Activated CD8-positive, alpha-beta memory T cell treated with anti-CD3 and anti-CD28 coated beads for 48 hours (primary cell): ENCODE measurements at regions not wholly inside any gene's neighbourhood (a gene's known extent, or its start where the extent isn't known, plus 50 kb on each side); places are given as distances from the start of the nearest gene placed in this dataset.

Experiments used
- DNase-seq, 3 experiments: peaks; one replicate each; pipeline ENCODE4 v3.0.0-alpha.2; 2020; ENCODE audit warnings: low read depth in 2 of 3, low spot score in 2 of 3

DNA sequence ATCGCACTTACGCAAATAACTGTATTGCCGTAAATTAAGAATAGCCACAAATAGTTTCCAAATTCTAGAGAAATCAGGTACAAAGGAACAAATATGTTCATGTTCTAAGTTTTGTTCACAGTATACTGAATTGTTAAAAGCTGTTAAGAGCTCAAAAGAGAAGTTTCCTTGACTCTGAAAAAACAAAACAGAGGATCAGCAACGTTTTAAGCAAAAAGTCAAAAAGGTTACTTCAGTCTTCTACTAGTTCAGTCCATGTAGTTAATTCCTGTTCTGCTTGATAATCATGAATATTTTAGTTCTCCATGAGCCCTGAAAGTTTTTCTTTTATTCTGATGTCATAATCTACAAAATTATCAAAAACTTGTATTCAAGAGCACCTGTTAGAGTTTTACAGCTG is 128.6 kb upstream of the MAST4 start:
- DNase-seq: no peak

DNA sequence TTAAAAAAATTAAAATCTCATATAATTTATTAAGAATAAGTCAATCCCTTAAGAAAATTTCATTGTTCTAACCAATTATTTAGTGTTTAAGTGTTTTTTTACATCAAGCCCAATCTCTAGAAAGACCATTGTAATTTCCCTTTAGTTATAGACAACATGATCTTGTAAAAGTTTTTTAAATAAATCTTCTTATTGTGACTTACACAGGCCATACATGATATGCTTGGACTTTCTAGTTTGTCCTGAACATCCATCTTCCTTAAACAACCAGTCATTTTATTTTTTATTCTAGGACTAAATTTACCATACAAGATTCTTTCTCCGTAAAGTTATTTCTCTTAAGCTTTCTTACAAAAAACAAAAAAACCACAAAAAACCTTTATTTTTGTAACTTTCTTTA is 126.5 kb upstream of the MAST4 start:
- DNase-seq: no peak

DNA sequence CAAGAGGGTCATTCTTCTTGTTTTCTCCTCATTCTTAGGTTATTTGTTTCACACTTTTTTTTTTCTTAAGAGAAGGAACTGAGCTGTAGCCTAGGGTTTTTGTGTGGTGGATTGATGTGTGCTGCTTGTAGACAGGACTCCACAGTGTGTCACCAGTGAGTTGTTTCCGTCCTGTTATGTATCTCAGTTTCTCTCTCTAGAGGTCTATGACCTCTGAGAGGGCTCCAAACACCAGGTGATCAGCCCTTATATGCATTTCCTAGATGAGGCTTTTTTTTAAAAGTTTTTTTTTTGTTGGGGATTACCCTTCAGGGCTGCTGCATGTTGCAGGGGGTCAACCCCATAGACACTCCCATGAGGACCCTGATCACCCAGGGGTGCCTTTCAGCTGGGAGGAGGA is 124.2 kb upstream of the MAST4 start:
- DNase-seq: no peak

DNA sequence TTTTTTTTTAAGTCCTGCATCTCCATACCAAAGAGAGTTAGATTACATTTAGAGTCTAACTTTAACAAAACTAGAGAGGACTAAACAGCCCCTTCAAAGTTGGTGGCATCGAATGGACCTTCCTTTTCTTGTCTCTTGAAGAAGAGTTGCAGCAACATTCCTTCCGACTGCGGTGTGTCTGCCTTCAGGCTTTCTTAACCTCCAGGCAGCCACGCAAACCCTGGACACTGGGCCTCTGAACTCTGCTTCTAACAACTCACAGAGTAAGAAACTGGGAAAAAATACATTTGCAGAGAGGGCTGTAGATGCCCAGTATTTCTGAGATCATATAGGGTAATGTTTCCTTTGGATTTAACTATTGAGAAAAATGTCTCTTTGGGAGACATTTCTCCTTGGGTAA is 120.5 kb upstream of the MAST4 start:
- no peak for DNase-seq

DNA sequence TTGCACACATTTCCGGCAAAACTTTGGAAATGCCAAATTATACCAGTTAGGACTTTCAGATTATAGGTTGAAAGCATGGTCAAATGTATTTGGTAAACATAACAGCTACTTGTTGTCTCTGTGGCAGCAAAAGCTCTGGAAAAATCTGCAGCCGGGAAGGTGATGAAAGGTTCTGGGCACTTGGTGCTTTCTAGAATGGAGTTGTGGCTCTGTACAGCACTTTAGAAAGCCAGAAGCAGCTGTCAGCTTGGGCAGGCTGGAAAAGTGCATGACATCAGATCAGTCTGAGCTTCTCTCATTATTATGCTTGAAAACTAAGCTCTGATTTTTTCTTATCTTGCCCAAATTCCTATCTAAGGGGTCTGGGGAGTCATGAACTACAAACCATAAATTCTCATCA is 118.6 kb upstream of the MAST4 start:
- no peak for DNase-seq

DNA sequence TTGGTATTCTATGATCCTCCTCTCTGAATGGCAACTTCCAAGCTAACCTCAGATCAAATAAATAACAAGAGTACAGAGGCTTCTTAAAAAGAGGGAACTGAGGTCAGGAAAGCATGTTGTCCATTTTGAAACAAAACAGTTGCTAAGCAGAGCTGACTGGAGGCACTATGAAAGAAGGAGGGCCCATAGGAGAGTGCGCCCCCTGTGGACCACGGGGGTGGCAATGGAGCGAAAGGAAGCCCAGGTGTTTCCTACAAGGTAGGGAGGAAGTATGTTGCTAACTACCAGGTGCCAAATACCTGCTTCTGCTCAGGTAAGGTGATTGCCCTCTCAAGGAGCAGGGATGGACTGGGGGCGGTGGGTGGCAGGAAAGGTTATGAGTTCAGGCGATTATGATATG is 101.8 kb upstream of the MAST4 start:
- DNase-seq: no peak

DNA sequence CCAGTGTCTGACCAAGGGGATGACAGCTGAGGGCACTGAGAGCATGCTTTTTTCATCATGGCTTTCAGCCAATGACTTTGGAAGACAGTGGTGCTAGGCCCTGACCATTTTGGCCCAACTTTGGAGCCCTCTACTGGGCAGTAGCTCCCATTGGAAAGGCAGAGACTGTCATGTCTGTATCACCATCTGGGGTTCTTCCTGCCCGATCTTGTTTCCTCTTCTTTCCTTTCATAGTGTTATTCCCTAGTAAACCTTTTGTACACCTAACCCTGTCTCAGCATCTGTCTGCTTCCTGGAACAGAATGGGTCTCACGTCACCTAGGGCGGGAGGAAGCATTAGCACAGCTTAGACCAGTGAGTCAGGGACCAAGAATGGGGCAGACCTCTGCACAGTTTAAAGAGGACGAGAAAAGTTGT is 97.4 kb upstream of the MAST4 start:
- no peak for DNase-seq

DNA sequence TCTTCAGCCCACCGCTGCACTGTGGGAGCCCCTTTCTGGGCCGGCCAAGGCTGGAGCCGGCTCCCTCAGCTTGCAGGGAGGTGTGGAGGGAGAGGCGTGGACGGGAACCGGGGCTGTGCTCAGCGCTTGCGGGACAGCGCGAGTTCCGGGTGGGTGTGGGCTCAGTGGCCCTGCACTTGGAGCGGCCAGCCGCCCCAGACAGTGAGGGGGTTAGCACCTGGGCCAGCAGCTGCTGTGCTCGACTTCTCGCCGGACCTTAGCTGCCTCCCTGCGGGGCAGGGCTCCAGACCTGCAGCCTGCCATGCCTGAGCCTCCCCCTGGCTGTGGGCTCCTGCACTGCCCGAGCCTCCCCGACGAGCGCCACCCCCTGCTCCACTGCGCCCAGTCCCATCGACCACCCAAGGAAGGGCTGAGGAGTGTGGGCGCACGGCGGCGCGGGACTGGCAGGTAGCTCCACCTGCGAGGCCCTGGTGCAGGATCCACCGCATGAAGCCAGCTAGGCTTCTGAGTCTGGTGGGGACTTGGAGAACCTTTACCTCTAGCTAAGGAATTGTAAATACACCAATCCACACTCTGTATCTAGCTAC is 92.9 kb upstream of the MAST4 start:
- no peak for DNase-seq

DNA sequence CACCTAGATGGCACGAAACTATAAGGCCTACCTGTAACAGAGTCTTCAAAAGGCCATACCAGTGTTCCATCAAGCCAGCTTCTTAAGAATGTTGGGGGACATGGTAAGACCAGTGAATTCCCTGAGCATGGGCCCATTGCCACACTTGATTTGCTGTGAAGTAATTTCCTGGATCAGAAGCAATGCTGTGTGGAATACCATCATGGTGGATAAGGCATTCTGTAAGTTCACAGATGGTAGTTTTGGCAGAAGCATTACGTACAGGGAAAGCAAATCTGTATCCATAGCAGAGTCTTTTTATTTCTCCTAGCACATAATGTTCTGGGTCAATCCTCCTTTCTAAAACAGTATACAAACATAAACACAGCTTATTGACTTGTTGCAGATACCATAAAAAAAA is 89.1 kb upstream of the MAST4 start:
- DNase-seq: no peak

DNA sequence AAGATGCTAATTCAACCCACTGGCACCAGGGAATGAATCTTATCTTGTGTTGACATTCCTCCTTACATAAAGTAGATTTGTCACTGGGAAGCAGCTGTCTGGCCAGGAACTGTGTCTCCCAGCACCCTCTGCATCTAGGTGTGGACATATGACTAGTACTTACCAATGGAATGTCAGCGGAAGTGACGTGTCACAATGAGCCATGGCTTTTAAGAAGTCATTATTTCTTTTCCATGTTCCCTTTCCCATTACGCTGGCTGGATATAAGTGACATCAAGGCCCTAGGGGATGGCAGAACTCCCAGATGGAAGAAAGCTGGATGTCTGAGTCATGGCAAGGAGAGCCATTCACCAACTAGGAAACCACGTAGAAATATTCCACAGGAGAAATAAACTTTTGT is 84.7 kb upstream of the MAST4 start:
- no peak for DNase-seq

DNA sequence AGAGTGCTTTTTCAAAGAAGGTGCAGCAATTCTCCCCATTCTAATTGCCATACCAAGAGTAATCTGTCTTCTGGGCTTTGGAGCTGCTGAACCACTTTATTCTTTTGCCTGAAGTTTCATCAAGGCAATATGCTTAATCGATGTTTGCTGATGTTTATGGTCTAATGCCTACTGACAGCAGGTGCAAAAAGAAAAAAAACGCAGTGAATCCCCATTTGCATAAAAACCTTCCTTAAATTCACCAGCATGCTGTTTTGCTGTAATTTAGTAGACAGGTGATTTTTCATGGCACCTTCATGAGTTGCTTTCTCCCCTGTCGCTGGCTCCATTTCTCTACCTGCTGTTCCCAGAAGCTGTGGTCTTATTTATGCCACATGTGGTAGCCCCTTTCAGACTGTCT is 83.1 kb upstream of the MAST4 start:
- no peak for DNase-seq

DNA sequence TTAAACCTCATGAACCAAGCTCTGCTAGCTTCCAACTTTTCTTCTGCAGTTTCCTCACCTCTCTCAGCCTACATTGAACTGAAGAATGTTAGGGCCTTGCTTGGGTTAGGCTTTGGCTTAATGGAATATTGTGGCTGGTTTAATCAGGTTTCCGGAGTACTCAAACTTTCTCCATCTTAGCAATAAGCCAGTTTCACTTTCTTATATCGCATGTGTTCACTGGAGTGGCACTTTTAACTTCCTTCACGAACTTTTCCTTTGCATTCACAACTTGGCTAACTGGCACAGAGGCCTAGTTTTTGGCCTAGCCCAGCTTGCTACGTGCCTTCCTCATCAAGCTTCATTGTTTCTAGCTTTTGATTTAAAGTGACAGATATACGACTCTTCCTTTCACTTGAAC is 81.0 kb upstream of the MAST4 start:
- no peak for DNase-seq

DNA sequence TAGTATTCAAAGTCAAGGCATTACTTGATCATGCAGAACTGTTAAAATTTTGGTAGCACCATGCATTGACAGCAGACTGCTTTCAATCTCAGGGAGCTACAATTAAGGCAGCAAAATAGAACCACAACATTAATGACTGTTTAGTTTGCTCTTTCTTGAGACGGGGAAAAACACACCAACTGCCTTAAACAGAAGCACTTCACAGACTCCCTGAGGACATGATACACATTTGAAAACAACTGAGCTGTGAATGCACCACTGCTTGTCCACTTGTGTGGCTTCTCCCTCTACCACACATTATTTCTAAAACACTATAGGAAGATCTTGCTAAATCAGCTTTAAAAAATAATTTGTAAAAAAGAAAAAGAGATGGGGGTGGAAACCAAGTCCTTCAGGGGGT is 79.6 kb upstream of the MAST4 start:
- DNase-seq: no peak

DNA sequence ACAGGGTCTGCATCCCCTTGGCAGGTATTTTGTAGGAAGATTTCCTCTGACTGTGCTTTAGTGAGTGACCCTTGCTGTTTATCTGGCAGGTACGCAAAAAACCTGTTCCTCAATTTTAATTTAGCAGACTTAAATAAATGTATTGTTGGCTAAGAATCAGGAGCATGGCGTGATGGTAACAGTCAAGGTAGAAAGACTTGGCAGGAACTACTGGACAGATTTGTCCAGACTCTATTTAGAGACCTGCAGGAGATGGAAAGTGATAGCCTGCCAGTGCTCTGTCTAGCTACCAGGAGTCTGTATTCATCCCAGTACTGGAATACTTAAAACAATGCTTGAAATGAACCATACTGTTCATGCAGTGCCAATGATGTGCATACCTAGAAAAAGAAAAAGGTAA is 78.8 kb upstream of the MAST4 start:
- DNase-seq: no peak

DNA sequence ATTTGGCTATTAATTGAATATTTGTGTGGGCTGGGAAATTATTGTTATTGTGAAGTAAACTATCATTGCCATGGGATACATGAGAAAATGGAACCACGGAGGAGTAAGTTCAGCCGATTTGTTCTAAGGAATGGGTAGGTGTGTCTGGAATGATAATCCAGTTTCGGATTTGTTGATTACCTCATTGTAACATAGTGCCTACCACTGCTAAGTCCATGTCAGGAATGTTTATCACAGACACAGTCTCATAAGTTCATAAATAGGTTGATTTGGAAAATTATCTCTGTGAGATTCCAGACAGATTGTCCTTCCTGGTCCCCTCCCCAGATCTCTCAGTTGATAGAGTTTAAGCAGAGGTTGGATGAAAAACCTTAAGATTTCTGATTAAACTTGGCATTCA is 78.1 kb upstream of the MAST4 start:
- no peak for DNase-seq

DNA sequence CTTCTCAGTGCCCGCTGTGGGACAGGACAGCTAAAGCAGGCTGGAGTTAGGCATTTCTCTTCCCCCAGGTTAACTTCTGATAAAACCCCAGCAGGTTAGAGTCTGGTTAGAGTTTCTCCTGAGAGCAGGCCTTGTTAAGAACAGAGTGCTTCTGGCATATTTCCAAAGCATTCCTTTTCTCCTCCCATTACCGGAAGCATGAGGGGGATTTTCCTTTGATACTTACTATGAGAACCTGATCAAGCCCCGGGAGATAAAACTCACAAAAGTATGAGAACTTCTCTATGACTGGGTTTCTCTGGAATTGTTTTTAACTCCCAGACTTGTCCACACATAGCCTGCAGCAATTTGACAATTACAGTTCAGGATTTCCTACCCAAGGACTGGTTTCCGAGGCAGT is 77.4 kb upstream of the MAST4 start:
- no peak for DNase-seq

DNA sequence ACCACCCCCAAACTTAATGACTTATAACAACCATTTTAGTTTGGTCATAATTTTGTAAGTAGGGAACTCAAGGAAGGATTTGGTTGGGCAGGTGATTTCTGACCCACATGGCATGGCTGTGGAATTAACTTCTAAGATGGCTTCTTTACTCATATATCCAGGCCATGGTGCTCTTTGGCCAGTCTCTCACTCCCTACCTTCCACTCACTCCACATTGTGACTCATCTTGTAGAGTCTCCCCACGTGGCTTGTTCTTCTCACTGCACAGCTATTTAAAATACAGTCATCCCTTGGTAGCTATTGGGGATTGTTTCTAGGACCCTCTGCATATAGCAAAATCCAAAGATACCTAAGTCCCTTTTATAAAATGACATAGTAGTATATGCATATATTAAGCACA is 76.6 kb upstream of the MAST4 start:
- DNase-seq: no peak

DNA sequence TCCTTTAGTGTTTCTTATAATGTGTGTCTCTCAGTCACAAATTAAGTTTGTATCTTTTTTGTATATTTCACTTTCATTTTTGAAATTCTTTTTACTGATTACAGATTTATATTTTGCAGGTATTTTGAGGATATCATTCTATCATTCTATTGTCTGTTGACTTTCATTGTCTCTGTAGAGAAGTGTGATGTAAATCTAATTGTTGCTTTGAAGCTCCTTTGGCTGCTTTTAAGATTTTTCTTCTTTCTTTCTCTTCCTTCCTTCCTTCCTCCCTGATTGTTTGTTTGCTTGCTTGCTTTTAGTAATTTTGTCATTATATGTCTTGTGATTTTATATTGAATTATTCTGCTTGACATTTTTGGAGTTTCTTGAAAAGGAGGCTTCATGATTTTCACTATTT is 75.3 kb upstream of the MAST4 start:
- no peak for DNase-seq

DNA sequence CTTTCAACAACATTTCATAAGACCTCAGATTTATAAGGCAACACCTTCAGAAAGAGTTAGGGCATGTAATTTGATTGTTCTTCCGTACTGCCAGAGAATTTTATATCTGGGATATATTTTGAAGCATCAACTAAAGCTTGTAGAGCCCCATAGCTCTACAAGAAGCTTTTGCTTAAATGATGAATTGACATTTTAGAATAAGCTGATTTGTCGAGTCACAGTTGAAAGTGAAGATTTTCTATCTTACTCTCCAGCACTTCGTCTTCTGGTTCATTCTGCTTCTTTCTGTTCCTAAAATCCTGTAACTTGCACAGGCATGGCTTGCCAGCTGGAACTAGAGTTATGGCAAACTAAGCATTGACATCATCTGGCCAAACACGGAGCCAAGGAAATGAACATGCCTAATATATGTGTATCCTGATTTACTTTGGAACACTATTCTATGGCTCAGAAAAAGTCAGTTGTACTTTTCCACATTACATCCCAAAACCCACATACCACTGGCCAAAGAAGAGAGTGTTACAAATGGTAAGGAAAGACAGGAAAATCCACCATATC is 68.6 kb upstream of the MAST4 start:
- DNase-seq: no peak

DNA sequence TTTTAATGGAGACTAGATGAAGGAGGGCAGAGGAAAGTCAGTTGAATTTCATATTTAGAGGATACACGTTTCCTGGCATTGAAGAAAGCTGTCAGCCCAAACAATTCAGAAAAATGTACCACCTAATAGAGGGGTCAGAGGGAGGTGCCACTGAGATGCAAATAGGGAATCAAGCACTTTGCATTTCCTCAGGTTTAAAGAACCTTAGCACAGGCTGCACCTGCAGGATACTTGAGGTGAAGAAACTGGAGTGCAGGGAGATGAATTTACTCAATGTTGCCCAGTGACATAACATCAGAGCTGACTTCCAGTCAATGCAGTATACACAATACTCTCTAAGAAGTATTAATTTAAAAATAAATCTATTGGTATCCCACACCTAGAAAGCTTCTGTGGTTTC is 67.0 kb upstream of the MAST4 start:
- no peak for DNase-seq

DNA sequence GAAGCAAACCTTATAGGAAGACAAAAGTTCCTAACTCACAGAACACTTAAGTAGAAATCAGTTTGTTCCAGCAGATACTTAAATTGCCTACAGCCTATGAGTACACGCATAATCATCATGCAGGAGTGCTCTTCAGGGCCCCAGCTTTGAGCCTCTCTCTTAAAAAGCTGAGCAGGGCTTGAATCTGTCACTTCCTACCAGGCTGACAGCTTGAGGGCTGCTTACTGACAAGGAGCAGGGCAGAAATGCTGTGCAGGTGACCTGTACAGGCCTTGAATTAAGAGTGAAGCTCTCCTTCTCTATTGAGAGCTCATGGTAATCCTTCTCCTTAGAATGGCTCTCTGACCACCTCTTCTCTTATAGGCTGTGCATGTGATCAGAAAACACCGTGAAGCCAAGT is 66.5 kb upstream of the MAST4 start:
- no peak for DNase-seq

DNA sequence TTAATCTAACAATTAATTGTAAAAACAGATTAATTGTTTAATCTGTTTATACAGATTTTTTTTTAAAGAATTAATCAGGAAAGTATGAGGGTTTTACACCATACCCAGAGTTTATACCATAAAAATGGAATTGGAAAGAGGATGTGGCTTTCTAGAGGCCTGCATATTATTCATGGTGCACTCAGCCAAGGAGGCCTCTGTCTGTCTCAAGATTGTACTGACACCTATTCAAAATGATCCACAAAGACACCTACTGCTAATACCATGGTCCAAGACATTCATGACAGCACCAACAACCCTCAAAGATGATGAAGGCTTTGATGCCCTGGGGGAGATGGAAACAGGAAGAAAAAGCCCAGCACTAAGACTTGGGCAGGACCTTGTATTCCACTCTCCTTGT is 58.1 kb upstream of the MAST4 start:
- DNase-seq: no peak

DNA sequence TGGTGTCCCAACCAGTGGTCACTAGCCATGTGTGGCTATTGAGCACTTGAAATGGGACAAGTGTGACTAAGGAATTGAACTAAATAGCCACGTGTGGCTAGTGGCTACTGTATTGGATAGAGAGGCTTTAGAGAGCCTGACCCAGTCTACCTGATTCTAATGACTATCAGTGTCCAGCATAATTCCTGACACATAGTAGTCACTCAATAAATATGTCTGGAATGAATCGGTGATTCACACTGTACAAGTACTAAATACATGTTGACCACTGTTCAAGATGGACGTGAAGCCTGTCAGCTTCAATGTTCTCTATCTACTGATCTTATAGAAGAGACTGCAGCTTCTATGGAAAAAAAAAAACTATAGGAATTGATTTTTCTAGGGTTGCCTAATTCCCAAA is 57.7 kb upstream of the MAST4 start:
- DNase-seq: no peak

DNA sequence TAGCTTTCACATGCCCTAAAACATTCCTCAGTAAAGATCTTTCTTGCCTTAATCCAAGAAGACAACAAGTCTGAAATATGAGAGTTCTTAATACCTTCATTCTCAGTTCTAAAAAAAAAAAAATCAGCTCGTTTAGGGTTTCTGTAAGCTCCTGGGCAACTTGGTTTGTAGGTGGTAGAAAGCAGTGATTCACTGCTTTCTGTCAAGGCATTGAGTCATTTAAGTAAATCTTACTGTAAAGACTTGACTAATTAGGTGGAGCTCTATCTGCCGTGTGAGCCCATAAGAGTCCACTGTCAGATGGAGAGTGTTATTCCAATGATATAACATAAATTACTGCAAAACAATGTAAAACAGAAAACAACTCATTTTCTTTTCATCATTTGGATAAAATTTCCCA is 56.1 kb upstream of the MAST4 start:
- no peak for DNase-seq
